ENCODE measurements at regions not wholly inside any gene's neighbourhood (a gene's known extent, or its start where the extent isn't known, plus 50 kb on each side); places are given as distances from the start of the nearest gene placed in this dataset.

DNA sequence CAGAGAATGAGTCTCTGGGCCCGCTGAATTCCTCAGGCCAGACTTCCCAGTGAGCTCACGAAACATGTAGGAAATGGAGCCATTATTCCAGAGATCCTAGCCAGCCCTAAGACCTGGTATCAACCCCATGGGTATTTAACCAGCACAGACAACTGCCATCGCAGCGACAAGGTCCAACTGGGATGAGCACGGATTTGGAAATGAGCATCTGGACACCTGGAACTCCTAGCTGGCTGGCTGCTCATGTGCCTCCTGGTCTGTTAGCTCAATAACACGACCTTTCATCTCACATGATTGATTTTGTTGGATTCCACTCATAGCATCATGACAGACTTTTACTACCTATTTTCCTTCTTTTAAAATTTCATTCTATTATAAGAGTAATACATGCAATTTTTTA, 51.0 kb downstream of the POU3F3 start:
- Histone ChIP-seq H3K36me3 (ENCODE audit: insufficient read depth) (no peaks in the 10 kb centered on the region), H3K4me1 (ENCODE audit: insufficient read depth) (no peaks in the 10 kb centered on the region), H3K4me3 (ENCODE audit: low read depth, low read length) (no peak overlapping the region), H3K27ac (ENCODE audit: low read depth) (no peak overlapping the region)
- no peak for DNase-seq (ENCODE audit: extremely low spot score)
- WGBS, result 80% methylated on average over 6 of the region's 6 CpGs

- no peaks in the 10 kb centered on the region for H3K4me1 ChIP-seq (ENCODE audit: insufficient read depth)
- no peaks in the 10 kb centered on the region for H3K36me3 ChIP-seq (ENCODE audit: insufficient read depth)
- 83% methylated on average over 5 of the region's 5 CpGs for WGBS
- no peak overlapping the region for H3K4me3 ChIP-seq (ENCODE audit: low read depth, low read length)
- DNase-seq (ENCODE audit: extremely low spot score), result no peak
- no peak overlapping the region for H3K27ac ChIP-seq (ENCODE audit: low read depth)
These were observed 55.4 kb downstream of the POU3F3 start for GRCh38 chr2:104909317-104909716.

DNA sequence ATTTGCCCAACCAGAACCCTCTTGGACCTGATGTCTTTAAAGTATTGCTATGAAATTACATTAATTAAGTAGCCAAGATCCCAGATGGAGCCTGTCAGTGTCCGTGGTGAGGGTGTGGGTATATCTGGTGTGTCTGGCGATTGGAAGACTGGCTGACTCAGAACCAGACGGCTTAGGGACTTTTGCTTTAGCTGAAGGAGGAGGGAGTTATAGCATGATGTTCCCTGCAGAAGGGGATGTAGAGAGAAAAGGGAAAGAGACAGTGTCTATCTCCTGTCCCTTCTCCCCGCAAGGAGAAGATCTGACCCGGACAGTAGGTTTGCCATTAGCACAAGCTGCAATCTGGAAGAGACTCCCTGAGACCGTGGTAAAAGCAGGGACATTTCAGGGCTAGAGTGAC, 60.6 kb downstream of the POU3F3 start:
- H3K36me3 ChIP-seq (ENCODE audit: insufficient read depth), result no peaks in the 10 kb centered on the region
- H3K4me1 ChIP-seq (ENCODE audit: insufficient read depth), result no peaks in the 10 kb centered on the region
- no peak overlapping the region for H3K27ac ChIP-seq (ENCODE audit: low read depth)
- 42% methylated on average over 6 of the region's 6 CpGs for WGBS
- no peak overlapping the region for H3K4me3 ChIP-seq (ENCODE audit: low read depth, low read length)
- no peak for DNase-seq (ENCODE audit: extremely low spot score)

DNA sequence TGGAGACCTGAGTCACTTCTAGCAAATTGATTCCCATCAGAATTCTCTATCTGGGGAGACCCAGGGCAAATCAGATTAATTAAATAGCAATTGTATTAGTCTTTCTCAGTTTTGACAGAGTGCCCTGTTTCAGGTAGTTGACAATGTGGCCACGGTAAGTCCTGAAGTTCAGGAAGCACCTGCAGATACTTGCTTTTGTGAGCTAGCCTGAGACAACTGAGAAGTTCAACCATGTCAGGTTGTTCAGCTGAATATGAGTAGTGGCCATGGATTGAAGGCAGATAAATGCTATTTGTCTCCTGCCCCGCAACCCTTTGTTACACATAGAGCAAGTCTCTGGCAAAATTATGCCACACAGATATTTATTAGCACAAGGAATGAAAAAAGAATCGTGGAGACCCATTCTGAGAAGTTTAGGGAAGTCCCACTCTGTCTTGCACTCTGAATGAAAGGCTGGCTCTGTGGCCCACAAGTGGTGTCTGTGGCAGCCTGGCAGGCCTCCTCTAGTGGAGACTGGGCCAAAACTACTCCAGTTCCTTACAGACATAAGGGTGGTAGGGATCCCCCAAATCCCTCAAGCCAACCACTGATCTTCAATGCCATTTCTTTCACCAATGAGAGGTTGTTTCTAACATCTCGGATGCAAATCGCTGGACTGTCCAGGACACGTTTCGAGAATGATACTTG, 61.3 kb downstream of the POU3F3 start:
- 88% methylated on average over 7 of the region's 7 CpGs for WGBS

GRCh38 chr2:104919127-104919526, 65.2 kb downstream of the POU3F3 start:
- no peaks in the 10 kb centered on the region for H3K36me3 ChIP-seq (ENCODE audit: insufficient read depth)
- WGBS, result 75% methylated on average over 3 of the region's 3 CpGs

More for the DNA sequence above, 61.3 kb downstream of the POU3F3 start:
- no peak overlapping the region for H3K4me3 ChIP-seq (ENCODE audit: low read depth, low read length)
- no peak for DNase-seq (ENCODE audit: extremely low spot score)
- no peaks in the 10 kb centered on the region for H3K36me3 ChIP-seq (ENCODE audit: insufficient read depth)
- no peaks in the 10 kb centered on the region for H3K4me1 ChIP-seq (ENCODE audit: insufficient read depth)
- no peak overlapping the region for H3K27ac ChIP-seq (ENCODE audit: low read depth)

DNA sequence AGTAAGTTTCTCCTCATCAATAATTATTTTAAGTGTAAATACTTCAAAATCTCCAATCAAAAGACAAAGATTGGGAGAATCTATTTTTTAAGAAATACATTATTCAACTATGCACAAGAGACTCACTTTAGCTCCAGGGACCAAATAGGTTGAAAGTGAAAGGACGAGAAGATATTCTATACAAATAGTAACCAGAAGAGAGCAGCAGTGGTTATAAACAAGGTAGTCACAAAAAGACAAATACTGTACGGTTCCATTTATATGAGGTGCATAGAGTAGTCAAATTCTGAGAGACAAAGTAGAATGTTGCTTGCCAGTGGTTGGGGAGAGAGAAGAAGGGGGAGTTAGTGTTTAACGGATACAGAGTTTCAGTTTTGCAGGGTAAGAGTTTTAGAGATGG, 69.8 kb downstream of the POU3F3 start:
- 60% methylated on average over 3 of the region's 3 CpGs for WGBS
- Histone ChIP-seq H3K4me1 (ENCODE audit: insufficient read depth) (no peaks in the 10 kb centered on the region), H3K36me3 (ENCODE audit: insufficient read depth) (no peaks in the 10 kb centered on the region), H3K27ac (ENCODE audit: low read depth) (no peak overlapping the region), H3K4me3 (ENCODE audit: low read depth, low read length) (no peak overlapping the region)
- no peak for DNase-seq (ENCODE audit: extremely low spot score)

More at GRCh38 chr2:104919127-104919526, 65.2 kb downstream of the POU3F3 start:
- Histone ChIP-seq H3K4me1 (ENCODE audit: insufficient read depth) (no peaks in the 10 kb centered on the region), H3K4me3 (ENCODE audit: low read depth, low read length) (no peak overlapping the region), H3K27ac (ENCODE audit: low read depth) (no peak overlapping the region)
- no peak for DNase-seq (ENCODE audit: extremely low spot score)

- WGBS, result 70% methylated on average over 4 of the region's 4 CpGs
- Histone ChIP-seq H3K4me1 (ENCODE audit: insufficient read depth) (no peaks in the 10 kb centered on the region), H3K4me3 (ENCODE audit: low read depth, low read length) (no peak overlapping the region), H3K36me3 (ENCODE audit: insufficient read depth) (no peaks in the 10 kb centered on the region), H3K27ac (ENCODE audit: low read depth) (no peak overlapping the region)
- DNase-seq (ENCODE audit: extremely low spot score), result no peak
These were observed 75.7 kb downstream of the POU3F3 start for GRCh38 chr2:104929663-104930062.

DNA sequence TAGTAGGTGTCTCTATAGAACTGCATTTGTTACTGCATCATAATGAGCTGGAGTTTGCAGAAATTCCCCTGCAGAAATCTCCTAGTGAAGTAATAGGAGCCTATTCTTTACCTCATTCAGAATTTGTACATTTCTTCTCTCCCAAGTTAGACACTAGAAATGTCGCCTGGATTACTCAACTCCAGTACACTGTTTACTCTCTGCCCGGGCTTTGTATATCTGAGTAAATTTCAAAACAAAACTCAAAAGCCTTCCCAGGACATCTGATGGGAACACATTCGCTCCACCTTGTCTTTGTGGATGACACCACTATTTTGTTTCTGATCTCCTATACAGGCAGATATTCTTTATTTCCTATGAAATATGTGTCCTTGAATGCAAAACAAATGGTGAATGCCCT, 76.8 kb downstream of the POU3F3 start:
- no peak for DNase-seq (ENCODE audit: extremely low spot score)
- 54% methylated on average over 3 of the region's 3 CpGs for WGBS
- Histone ChIP-seq H3K36me3 (ENCODE audit: insufficient read depth) (no peaks in the 10 kb centered on the region), H3K4me1 (ENCODE audit: insufficient read depth) (no peaks in the 10 kb centered on the region), H3K27ac (ENCODE audit: low read depth) (no peak overlapping the region), H3K4me3 (ENCODE audit: low read depth, low read length) (no peak overlapping the region)

DNA sequence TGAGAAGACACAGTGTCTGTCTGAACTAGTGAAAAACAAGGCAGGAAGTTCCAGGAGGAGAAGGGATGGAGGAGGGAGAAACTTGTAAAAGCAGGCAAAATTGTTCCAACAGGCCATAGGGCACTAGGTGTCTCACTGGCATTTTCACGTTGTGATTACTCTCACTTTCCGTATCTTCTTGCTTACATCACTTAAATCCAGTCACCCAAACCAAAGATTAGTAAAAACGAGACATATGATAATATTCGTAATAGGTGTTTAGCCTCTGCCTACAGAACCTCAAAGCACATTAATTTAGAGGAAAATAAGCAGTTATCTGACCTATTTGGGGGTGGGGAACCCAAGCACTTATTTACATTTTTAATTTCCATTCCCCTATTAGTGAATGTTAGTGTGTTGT, 78.3 kb downstream of the POU3F3 start:
- WGBS, result 65% methylated on average over 4 of the region's 4 CpGs
- H3K4me3 ChIP-seq (ENCODE audit: low read depth, low read length), result no peak overlapping the region
- no peaks in the 10 kb centered on the region for H3K36me3 ChIP-seq (ENCODE audit: insufficient read depth)
- DNase-seq (ENCODE audit: extremely low spot score), result no peak
- no peak overlapping the region for H3K27ac ChIP-seq (ENCODE audit: low read depth)
- H3K4me1 ChIP-seq (ENCODE audit: insufficient read depth), result no peaks in the 10 kb centered on the region

GRCh38 chr2:104933151-104933917, 79.4 kb downstream of the POU3F3 start:
- no peaks in the 10 kb centered on the region for H3K36me3 ChIP-seq (ENCODE audit: insufficient read depth)
- WGBS, result 69% methylated on average over 9 of the region's 9 CpGs
- no peak overlapping the region for H3K4me3 ChIP-seq (ENCODE audit: low read depth, low read length)
- no peaks in the 10 kb centered on the region for H3K4me1 ChIP-seq (ENCODE audit: insufficient read depth)
- DNase-seq (ENCODE audit: extremely low spot score), result no peak
- no peak overlapping the region for H3K27ac ChIP-seq (ENCODE audit: low read depth)

DNA sequence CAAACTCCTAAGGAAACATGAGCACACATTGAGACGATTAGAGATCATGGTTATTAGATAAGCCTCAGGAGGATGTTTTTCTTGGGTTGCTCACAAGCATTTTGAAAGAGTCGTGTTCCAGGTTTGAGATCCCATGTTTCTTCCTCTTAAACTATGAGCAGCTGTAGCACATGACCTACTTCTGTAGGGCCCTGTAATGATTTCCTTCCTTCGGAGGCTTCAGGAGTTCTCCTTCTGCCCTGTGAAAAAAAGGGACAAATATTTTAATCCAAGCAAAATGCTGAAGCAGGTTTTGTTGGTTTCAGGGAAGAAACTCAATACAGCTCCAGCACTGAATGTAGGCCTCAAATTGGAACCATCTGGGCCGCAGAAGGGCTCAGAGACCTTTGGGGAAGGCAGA, 82.6 kb downstream of the POU3F3 start:
- Histone ChIP-seq H3K36me3 (ENCODE audit: insufficient read depth) (no peaks in the 10 kb centered on the region), H3K4me3 (ENCODE audit: low read depth, low read length) (no peak overlapping the region), H3K4me1 (ENCODE audit: insufficient read depth) (no peaks in the 10 kb centered on the region), H3K27ac (ENCODE audit: low read depth) (no peak overlapping the region)
- 38% methylated on average over 4 of the region's 4 CpGs for WGBS
- no peak for DNase-seq (ENCODE audit: extremely low spot score)

GRCh38 chr2:104938231-104938941, 84.5 kb downstream of the POU3F3 start:
- DNase-seq (ENCODE audit: extremely low spot score), result no peak
- Histone ChIP-seq H3K4me3 (ENCODE audit: low read depth, low read length) (no peak overlapping the region), H3K36me3 (ENCODE audit: insufficient read depth) (no peaks in the 10 kb centered on the region), H3K27ac (ENCODE audit: low read depth) (no peak overlapping the region), H3K4me1 (ENCODE audit: insufficient read depth) (no peaks in the 10 kb centered on the region)
- WGBS, result 75% methylated on average over 10 of the region's 10 CpGs

- no peak for DNase-seq (ENCODE audit: extremely low spot score)
- WGBS, result 62% methylated on average over 11 of the region's 11 CpGs
These were observed 85.8 kb downstream of the POU3F3 start for GRCh38 chr2:104939570-104940217.

More at GRCh38 chr2:104939570-104940217, 85.8 kb downstream of the POU3F3 start:
- Histone ChIP-seq H3K4me1 (ENCODE audit: insufficient read depth) (no peaks in the 10 kb centered on the region), H3K4me3 (ENCODE audit: low read depth, low read length) (no peak overlapping the region), H3K27ac (ENCODE audit: low read depth) (no peak overlapping the region), H3K36me3 (ENCODE audit: insufficient read depth) (no peaks in the 10 kb centered on the region)

Data from urinary bladder (tissue), 3 donors.